ENCODE measurements at regions not wholly inside any gene's neighbourhood (a gene's known extent, or its start where the extent isn't known, plus 50 kb on each side); places are given as distances from the start of the nearest gene placed in this dataset.

DNA sequence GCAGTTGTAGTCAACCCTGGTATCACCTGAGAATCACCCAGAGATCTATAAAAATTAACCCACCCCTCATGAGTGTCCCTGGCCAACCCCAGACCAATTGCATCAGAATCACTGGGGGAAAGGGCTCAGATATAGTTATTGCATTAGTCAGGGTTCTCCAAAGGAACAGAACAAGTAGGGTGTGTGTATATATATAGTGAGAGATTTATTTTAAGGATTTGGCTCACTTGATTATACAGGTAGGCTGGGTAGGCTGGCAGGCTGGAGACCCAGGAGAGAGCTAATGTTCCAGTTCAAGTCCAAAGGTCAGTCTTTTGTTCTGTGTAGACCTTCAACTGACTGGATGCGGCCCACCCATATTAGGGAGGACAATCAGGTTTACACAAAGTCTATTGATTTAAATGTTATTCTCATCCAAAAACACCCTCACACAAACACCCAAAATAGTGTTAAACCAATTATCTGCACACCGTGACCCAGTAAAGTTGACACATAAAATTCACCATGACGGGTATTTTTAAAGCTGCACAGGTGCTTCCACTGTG, 372.9 kb upstream of the NFE2L3 start:
- DNase-seq (ENCODE audit: extremely low spot score, insufficient read length, low read depth) (no peak), FAIRE-seq (no peak)

DNA sequence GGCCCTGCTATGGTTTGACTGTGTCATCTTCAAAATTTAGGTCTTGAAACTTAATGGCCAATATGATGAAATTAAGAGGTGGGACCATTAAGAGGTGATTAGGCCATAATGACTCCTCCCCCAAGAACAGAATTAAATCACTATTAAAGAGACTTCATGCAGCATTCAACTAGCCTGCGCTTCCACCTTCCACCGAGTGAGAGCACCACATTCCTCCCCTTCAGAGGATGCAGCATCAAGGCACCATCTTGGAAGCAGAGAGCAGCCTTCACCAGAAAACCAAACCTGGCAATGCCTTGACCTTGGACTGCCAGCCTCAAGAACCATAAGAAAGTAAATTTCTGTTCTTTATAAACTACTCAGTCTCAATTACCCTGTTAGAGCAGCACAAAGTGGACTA, 371.1 kb upstream of the NFE2L3 start:
- FAIRE-seq (no peak), DNase-seq (ENCODE audit: extremely low spot score, insufficient read length, low read depth) (no peak)

GRCh38 chr7:25781704-25782103, 370.3 kb upstream of the NFE2L3 start:
- no peak for DNase-seq (ENCODE audit: extremely low spot score, insufficient read length, low read depth)
- FAIRE-seq = no peak

DNA sequence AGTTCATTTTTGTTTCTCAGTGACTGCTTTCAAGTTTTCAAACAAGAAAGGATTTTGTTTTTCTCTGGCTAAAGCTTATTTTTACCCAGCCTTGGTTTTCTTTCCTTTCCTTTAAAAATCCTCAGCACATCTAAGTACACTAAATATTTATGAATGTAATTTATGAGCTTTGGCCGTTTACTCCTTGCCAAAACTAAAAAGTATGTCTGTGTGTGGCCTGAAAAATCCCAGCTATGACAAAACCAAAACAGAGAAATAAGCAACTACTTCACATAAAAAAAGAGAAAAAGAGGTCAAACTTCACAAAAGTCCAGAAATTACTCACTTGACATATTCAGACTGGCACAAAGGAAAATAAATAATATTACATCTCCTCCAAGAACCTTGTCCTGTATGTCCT, 365.1 kb upstream of the NFE2L3 start:
- DNase-seq (ENCODE audit: extremely low spot score, insufficient read length, low read depth) = no peak
- no peak for FAIRE-seq

GRCh38 chr7:25787336-25787735, 364.7 kb upstream of the NFE2L3 start:
- no peak for DNase-seq (ENCODE audit: extremely low spot score, insufficient read length, low read depth)
- FAIRE-seq = no peak

- FAIRE-seq = no peak
- DNase-seq (ENCODE audit: extremely low spot score, insufficient read length, low read depth) = no peak
Measured at GRCh38 chr7:25788371-25788770, 363.6 kb upstream of the NFE2L3 start.

DNA sequence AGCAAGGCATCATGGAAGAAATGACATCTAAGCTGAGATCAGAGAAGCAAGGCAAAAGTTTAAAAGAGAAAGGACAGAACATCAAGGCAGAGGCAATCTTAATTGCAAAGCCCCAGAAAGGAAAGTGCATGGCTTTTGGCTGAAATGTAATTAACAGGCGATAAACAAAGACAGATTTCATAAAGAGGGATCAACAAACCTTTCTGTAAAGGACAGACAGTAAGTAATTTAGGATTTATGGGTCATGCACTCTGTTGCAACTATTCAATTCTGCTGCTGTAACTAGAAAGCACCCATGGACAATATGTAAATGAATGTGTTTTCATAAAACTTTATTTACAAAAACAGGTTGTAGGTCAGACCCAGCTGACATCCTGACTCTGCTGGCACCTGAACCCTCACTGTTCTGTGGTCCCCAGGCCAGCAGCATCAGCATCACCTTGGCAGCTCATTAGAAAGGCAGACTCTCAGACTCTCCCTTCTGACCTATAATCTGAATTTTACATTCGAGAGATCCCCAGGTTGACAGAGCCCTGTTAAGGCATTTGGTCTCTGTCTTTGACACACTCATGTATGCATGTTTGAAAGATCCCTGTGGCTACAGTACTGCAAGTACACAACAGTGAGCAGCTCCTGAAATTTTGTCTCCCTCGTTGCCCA, 362.9 kb upstream of the NFE2L3 start:
- DNase-seq (ENCODE audit: extremely low spot score, insufficient read length, low read depth) (no peak), FAIRE-seq (no peak)

GRCh38 chr7:25789701-25790640, 362.0 kb upstream of the NFE2L3 start:
- FAIRE-seq = no peak

DNA sequence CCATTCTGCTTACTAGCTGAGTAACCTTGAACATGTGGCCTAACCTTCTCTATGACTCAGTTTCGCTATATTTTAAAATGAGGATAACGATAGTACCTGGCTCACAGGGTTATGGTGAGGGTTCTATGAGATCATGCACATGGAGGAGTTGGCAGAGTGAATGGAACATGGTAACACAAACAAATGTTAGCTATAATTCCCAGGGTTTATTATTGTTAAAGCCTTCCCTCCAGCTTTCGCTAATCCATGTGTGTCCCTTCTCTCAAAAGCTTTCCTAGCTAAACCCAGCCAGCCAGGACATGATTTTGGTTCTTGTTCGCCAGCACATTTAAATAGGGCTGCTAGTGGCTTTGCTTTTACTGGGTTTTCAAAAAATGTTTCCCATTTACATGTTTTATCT, 361.0 kb upstream of the NFE2L3 start:
- no peak for FAIRE-seq
- no peak for DNase-seq (ENCODE audit: extremely low spot score, insufficient read length, low read depth)

More at GRCh38 chr7:25789701-25790640, 362.0 kb upstream of the NFE2L3 start:
- no peak for DNase-seq (ENCODE audit: extremely low spot score, insufficient read length, low read depth)

GRCh38 chr7:25792586-25792985, 359.4 kb upstream of the NFE2L3 start:
- DNase-seq (ENCODE audit: extremely low spot score, insufficient read length, low read depth) = no peak
- FAIRE-seq = no peak

GRCh38 chr7:25795824-25796235, 356.2 kb upstream of the NFE2L3 start:
- DNase-seq (ENCODE audit: extremely low spot score, insufficient read length, low read depth) (no peak), FAIRE-seq (no peak)

DNA sequence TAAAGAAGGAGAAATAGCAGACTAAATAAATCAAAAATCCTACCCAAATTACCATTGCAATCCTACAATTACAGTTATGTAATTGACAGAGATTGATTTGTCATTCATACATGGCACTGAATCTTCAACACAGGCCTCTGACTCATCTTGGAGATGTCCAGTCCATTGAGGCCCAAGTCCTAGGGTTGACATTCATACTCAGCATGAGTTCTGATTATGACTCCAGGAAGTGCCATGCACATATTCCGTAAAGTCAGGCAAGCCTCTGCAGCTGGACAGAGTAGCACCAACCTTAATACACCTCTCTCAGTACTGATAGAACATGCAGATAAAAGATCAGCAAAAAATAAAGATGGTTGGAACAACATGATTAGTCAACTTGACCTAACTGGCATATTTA, 353.7 kb upstream of the NFE2L3 start:
- no peak for DNase-seq (ENCODE audit: extremely low spot score, insufficient read length, low read depth)
- no peak for FAIRE-seq

DNA sequence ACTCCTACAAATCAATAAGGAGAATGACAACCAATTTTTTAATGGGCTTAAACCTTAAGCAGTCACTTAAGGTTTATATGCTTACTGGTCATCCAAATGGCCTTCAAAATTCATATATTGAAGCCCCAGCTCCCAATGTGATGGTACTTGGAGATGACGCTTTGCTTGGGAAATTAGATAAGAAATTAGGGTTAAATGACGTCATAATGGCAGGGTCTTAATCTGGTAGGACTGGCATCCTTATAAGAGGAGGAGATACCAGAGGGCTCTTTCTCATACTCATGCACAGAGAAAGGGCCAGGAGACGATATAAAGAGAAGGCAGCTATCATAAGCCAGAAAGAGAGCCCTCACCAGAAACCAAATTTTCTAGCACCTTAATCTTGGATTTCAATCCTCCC, 350.8 kb upstream of the NFE2L3 start:
- DNase-seq (ENCODE audit: extremely low spot score, insufficient read length, low read depth) = no peak
- FAIRE-seq = no peak

- FAIRE-seq = no peak
- DNase-seq (ENCODE audit: extremely low spot score, insufficient read length, low read depth) = no peak
Measured at GRCh38 chr7:25802057-25802456, 349.9 kb upstream of the NFE2L3 start.

DNA sequence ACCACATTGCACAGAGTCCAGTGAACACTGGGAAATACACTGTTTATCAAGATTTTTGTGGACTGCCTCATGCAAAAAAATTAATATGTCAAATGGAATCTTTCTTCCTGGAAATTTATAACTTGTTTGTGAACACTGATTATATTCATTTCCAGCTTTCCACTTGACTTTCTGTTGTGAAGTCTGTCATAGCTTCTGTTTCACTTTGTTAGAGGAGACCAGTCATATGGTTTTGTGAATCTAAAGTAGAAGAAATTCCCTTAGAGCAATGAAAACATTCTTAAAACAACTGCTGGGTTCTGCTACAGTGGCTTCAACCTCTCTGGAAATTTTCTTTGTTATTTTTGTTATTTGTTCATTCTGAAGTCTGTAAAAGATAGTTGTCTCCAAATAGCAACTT, 349.5 kb upstream of the NFE2L3 start:
- DNase-seq (ENCODE audit: extremely low spot score, insufficient read length, low read depth) (no peak), FAIRE-seq (no peak)

DNA sequence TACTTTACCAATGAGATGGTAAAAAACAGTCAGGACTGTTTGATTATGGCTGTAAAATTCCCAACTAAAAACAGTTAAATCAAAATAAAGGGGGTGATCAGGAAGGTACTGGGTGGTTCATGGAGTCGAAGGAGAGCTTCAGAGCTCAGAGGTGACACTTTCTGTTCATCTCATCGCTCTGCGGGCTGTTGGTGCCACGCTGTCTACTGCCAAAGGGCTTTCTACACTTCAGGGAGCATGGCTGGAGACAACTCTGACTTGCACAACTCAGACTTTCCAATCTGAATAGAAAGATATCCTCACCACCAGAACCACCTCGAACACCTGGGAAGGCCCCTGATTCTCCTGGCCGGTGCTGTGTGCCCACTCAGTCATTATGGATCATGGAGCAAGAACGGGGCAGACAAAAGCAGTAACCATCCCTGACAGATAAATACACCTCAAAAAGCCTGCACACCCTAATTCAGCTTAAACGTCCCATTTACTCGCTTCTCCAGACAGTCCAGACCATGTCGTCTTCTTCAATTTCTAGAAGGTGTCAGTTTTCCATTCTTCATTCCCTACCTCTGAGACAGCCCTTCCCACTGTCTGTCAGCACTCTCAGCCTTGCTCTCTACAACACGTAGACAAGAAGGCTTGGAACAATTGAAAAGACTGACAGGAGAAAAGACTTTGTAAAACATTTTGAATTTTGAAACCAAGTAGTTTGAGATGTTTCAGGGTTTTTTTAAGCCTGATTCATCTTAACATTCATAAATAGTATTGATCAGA, 348.7 kb upstream of the NFE2L3 start:
- FAIRE-seq (no peak), DNase-seq (ENCODE audit: extremely low spot score, insufficient read length, low read depth) (no peak)

DNA sequence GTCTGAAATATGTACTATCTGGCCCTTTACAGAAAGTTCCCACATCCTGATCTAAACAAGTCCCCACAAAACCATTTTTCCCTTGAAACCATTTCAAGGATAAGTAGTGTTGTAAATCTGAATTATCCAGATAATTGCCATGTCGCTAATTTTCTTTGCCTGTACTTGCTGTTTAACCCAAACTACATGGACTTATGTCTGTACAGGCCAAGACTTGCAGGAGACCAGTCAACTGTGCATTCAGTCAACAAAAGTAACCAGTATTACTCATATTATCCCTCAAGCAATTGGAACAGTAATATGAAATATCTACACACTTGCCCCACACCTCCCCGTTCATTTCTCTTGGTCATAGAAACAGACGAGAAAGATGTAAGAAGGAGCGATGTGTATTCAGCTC, 347.8 kb upstream of the NFE2L3 start:
- FAIRE-seq = no peak
- no peak for DNase-seq (ENCODE audit: extremely low spot score, insufficient read length, low read depth)

- DNase-seq (ENCODE audit: extremely low spot score, insufficient read length, low read depth) (no peak), FAIRE-seq (no peak)
Measured at GRCh38 chr7:25805027-25805687, 346.8 kb upstream of the NFE2L3 start.

DNA sequence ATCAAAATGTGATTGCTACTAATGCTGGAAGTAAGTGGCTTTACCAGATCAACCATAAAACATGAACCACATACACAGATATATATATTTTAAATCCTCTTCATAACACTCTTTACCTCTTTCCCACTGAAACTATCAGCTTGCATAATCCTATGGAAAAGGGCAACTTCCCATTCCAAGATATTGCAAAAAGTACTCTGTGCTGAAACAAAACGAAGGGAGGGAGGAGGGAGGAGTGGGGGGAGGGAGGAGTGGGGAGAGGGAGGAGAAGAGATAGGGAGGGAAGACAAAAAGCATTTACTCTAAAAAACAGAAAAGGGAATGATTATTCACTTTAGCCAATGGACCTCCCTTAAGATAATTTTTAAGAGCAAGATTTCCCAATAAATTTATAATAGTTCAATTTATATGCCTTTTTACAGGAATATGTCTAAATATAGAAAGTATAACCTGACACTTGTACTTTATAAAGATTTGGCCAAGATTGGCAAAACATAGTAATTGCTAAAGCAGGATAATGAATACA, 344.8 kb upstream of the NFE2L3 start:
- no peak for DNase-seq (ENCODE audit: extremely low spot score, insufficient read length, low read depth)
- no peak for FAIRE-seq

GRCh38 chr7:25809441-25809840, 342.6 kb upstream of the NFE2L3 start:
- FAIRE-seq = no peak

More at GRCh38 chr7:25809441-25809840, 342.6 kb upstream of the NFE2L3 start:
- DNase-seq (ENCODE audit: extremely low spot score, insufficient read length, low read depth) = no peak
